WERI-Rb-1 (cell line): ENCODE measurements at regions not wholly inside any gene's neighbourhood (a gene's known extent, or its start where the extent isn't known, plus 50 kb on each side); places are given as distances from the start of the nearest gene placed in this dataset.

ENCODE experiments used
- DNase-seq: peaks from one replicate; pipeline ENCODE4 v3.0.0-alpha.2; 2020
- H3K27ac ChIP-seq: fragments of 250-450 bp; sonication (Bioruptor Pico); 2 replicates; pipeline ENCODE4 v1.5.1; 2020; ENCODE audit warnings: mild to moderate bottlenecking, moderate library complexity
- H3K27me3 ChIP-seq: fragments of 250-450 bp; sonication (Bioruptor Pico); 2 replicates; pipeline ENCODE4 v1.5.1; 2021; ENCODE audit warnings: mild to moderate bottlenecking, low read depth, moderate library complexity; ENCODE audit not compliant: insufficient read depth, severe bottlenecking
- H3K36me3 ChIP-seq: fragments of 250-450 bp; sonication (Bioruptor Pico); 2 replicates; pipeline ENCODE4 v1.5.1; 2020; ENCODE audit warnings: mild to moderate bottlenecking, moderate library complexity
- H3K4me3 ChIP-seq: 2 replicates; pipeline ENCODE4 v1.5.1; 2011; ENCODE audit warnings: low read depth, mild to moderate bottlenecking, control low read depth, low read length
- H3K9me3 ChIP-seq: fragments of 250-450 bp; sonication (Bioruptor Pico); 2 replicates; pipeline ENCODE4 v1.5.1; 2021; ENCODE audit warnings: mild to moderate bottlenecking, moderate library complexity; ENCODE audit not compliant: severe bottlenecking
- TF ChIP-seq, protein P1 (sequence below): IDR thresholded peaks from 2 replicates; pipeline ENCODE4 v1.5.1; 2011; ENCODE audit warnings: low read depth, mild to moderate bottlenecking, control low read depth, inconsistent platforms, low read length

GRCh38 chr3:81864272-81864671 is 102.8 kb upstream of the GBE1 start:
- DNase-seq: no peak
- TF ChIP-seq, protein P1, sequence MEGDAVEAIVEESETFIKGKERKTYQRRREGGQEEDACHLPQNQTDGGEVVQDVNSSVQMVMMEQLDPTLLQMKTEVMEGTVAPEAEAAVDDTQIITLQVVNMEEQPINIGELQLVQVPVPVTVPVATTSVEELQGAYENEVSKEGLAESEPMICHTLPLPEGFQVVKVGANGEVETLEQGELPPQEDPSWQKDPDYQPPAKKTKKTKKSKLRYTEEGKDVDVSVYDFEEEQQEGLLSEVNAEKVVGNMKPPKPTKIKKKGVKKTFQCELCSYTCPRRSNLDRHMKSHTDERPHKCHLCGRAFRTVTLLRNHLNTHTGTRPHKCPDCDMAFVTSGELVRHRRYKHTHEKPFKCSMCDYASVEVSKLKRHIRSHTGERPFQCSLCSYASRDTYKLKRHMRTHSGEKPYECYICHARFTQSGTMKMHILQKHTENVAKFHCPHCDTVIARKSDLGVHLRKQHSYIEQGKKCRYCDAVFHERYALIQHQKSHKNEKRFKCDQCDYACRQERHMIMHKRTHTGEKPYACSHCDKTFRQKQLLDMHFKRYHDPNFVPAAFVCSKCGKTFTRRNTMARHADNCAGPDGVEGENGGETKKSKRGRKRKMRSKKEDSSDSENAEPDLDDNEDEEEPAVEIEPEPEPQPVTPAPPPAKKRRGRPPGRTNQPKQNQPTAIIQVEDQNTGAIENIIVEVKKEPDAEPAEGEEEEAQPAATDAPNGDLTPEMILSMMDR: no peak
- no peak overlapping the region for H3K27ac ChIP-seq
- H3K9me3 ChIP-seq: no peaks in the 10 kb centered on the region
- no peak overlapping the region for H3K4me3 ChIP-seq
- no peaks in the 10 kb centered on the region for H3K27me3 ChIP-seq
- no peaks in the 10 kb centered on the region for H3K36me3 ChIP-seq

DNA sequence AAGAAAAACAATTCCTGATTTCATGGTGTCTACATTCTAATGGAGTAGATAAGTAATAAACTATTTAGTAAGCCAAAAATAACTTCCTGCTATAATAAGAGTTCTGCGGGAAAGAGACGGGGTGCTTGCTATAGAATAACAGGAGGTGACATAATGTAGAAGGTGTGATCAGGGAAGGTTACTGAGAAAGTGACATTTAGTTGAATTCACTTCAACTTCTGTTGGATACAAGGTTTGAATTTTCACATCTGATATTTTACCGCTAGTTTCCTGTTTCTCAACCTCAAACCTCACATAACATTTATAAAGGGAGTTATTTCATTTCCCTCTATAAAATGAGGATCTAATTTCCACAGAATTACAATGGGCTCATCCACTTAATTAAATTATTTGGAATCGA is 102.3 kb upstream of the GBE1 start:
- H3K27me3 ChIP-seq: no peaks in the 10 kb centered on the region
- H3K9me3 ChIP-seq: no peaks in the 10 kb centered on the region
- TF ChIP-seq, protein P1: no peak
- DNase-seq: no peak
- no peaks in the 10 kb centered on the region for H3K36me3 ChIP-seq
- H3K4me3 ChIP-seq: no peak overlapping the region
- no peak overlapping the region for H3K27ac ChIP-seq

DNA sequence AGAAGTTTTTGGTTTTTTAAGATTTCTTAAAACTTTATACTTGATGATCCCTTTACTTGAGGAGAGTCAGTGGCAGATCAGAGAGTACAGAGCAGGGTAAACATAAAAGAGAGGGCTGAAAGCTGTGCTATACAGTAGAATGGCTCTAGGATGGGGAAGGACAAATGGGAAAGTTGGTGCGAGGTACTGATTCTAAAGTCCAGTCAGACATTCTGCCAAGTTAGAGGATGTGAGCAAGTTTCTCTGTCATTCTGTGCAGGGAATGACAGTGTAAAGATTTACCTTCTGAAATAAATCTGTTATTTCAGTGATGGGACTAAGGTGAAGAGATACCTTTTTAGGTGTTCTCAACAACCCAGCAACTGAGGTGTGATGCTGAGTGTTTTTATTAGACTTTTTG is 100.1 kb upstream of the GBE1 start:
- no peak for DNase-seq
- no peaks in the 10 kb centered on the region for H3K36me3 ChIP-seq
- no peaks in the 10 kb centered on the region for H3K27me3 ChIP-seq
- no peak overlapping the region for H3K4me3 ChIP-seq
- H3K9me3 ChIP-seq: no peaks in the 10 kb centered on the region
- TF ChIP-seq, protein P1: no peak
- H3K27ac ChIP-seq: no peak overlapping the region

- Histone ChIP-seq H3K27ac (no peak overlapping the region), H3K27me3 (no peaks in the 10 kb centered on the region), H3K9me3 (no peaks in the 10 kb centered on the region), H3K36me3 (no peaks in the 10 kb centered on the region), H3K4me3 (no peak overlapping the region)
- TF ChIP-seq, protein P1: no peak
- DNase-seq: no peak
These were observed 98.1 kb upstream of the GBE1 start for GRCh38 chr3:81859524-81859923.

GRCh38 chr3:81853431-81853830 is 92.0 kb upstream of the GBE1 start:
- Histone ChIP-seq H3K4me3 (no peak overlapping the region), H3K27ac (no peak overlapping the region), H3K36me3 (no peaks in the 10 kb centered on the region), H3K27me3 (no peaks in the 10 kb centered on the region), H3K9me3 (no peaks in the 10 kb centered on the region)
- TF ChIP-seq, protein P1: no peak
- no peak for DNase-seq

DNA sequence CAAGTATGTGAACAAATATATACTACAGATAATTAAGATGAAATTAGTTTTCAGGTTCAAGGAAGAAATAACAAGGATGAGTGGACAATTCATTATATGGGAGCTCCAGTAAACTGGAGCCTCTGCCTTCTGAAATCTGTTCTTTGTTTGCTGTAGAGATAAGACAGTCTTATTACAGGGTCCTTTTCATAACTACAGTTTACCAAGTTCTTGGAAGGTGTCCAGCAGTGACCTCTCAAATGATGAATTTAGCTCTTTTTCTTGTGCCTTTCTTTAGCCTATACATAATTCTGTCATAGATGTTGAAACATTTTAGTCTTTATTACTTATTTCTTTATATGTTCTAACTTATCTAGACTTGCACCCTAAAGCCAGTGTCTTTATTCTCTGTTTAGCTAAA is 89.7 kb upstream of the GBE1 start:
- Histone ChIP-seq H3K4me3 (no peak overlapping the region), H3K27ac (no peak overlapping the region), H3K36me3 (no peaks in the 10 kb centered on the region), H3K9me3 (no peaks in the 10 kb centered on the region), H3K27me3 (no peaks in the 10 kb centered on the region)
- DNase-seq: no peak
- TF ChIP-seq, protein P1: no peak
